ENCODE measurements at regions not wholly inside any gene's neighbourhood (a gene's known extent, or its start where the extent isn't known, plus 50 kb on each side); places are given as distances from the start of the nearest gene placed in this dataset.

DNA sequence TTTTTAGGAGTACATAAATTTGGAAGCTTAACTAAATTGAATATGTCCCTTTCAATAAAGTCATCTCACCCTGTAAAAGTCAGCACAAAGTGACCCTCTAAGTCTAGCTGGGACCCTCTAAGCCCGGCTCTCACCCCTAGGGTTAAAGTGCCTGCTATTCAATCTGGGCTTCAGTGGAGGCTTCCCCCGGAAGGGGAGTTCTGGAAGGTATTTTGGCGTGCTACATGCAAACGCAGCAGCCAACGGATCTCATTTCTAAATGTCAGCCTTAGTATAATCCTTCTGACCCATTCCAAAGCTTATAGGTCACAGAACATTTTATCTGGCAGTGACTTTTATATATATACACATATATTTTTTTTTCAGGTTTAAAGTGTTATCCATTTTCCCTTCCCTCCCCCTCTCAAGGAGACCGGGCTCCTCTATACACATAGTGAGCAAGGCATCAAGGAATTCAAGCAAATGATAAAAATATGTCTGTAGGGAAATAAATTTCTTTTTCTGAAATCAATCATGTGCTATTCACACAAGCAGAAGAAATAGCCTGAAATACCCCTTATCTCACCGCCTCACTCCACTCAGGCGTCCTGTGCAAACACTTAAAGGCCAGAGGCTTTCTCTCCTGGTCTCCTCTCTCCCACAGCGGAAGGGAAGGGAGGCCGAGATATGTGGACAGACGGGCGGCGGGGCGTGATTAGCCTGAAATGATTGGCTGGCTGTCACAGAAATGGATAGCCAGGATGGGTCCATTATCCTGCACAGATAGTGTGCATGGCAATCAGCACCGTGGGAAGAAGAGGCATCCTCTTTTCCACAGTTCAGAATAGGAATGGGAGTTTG lies 301.7 kb downstream of the GALC start:
- TF ChIP-seq EZH2 (IDR thresholded peaks at IDR 0.05; ENCODE audit: insufficient read depth, low read length): no peak
- TF ChIP-seq, protein P1, sequence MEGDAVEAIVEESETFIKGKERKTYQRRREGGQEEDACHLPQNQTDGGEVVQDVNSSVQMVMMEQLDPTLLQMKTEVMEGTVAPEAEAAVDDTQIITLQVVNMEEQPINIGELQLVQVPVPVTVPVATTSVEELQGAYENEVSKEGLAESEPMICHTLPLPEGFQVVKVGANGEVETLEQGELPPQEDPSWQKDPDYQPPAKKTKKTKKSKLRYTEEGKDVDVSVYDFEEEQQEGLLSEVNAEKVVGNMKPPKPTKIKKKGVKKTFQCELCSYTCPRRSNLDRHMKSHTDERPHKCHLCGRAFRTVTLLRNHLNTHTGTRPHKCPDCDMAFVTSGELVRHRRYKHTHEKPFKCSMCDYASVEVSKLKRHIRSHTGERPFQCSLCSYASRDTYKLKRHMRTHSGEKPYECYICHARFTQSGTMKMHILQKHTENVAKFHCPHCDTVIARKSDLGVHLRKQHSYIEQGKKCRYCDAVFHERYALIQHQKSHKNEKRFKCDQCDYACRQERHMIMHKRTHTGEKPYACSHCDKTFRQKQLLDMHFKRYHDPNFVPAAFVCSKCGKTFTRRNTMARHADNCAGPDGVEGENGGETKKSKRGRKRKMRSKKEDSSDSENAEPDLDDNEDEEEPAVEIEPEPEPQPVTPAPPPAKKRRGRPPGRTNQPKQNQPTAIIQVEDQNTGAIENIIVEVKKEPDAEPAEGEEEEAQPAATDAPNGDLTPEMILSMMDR (IDR thresholded peaks at IDR 0.05; ENCODE audit: insufficient read depth, low read depth, low read length): no peak
